A673 (cell line): ENCODE measurements at regions not wholly inside any gene's neighbourhood (a gene's known extent, or its start where the extent isn't known, plus 50 kb on each side); places are given as distances from the start of the nearest gene placed in this dataset.

Experiments
- EZH2 ChIP-seq: fragments of 200-600 bp; sonication (generic); IDR thresholded peaks from 2 replicates; pipeline ENCODE4 v1.6.1; 2017; ENCODE audit warnings: borderline replicate concordance, low read depth, mild to moderate bottlenecking, mixed read lengths, antibody characterized with exemption, low read length; ENCODE audit not compliant: poor library complexity, severe bottlenecking
- TF ChIP-seq, protein P1 (sequence below): fragments of 300-800, 200-600 bp; sonication (generic); conservative IDR thresholded peaks from 2 replicates; pipeline ENCODE4 v1.5.1; 2017; ENCODE audit warnings: low read depth, mild to moderate bottlenecking, antibody characterized with exemption, low read length, moderate library complexity, mixed read lengths

DNA sequence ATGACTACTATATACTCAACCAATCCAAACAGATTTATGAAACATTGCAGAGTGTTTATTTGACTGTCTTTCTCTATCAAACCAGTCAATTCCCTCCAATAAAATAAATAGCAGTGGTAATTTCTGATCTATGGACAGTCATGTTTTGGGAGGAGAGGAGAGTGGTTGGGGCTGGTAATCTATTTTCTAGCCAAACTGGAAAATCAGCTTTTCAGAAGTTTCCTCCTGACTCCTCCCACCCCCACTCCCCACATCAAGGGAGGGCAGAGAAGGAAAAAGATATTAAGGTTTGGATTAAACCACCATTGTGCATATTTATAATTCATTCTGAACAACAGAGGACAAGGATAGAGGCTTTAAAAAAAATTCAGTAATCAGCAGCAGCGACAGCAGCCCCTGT lies 69.4 kb upstream of the SOX13 start:
- TF ChIP-seq, protein P1, sequence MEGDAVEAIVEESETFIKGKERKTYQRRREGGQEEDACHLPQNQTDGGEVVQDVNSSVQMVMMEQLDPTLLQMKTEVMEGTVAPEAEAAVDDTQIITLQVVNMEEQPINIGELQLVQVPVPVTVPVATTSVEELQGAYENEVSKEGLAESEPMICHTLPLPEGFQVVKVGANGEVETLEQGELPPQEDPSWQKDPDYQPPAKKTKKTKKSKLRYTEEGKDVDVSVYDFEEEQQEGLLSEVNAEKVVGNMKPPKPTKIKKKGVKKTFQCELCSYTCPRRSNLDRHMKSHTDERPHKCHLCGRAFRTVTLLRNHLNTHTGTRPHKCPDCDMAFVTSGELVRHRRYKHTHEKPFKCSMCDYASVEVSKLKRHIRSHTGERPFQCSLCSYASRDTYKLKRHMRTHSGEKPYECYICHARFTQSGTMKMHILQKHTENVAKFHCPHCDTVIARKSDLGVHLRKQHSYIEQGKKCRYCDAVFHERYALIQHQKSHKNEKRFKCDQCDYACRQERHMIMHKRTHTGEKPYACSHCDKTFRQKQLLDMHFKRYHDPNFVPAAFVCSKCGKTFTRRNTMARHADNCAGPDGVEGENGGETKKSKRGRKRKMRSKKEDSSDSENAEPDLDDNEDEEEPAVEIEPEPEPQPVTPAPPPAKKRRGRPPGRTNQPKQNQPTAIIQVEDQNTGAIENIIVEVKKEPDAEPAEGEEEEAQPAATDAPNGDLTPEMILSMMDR = no peak
- TF ChIP-seq EZH2 = no peak
